Thoracic aorta (tissue), 2 donors: ENCODE measurements at regions not wholly inside any gene's neighbourhood (a gene's known extent, or its start where the extent isn't known, plus 50 kb on each side); places are given as distances from the start of the nearest gene placed in this dataset.
A peak's percentile ranks its signal among the peaks of the same experiment; 100 is the strongest.
"Not testable (repeated sequence)": the region's sequence is repeated elsewhere in the genome, so short reads cannot be mapped to it uniquely, and the experiment has no call there.

Experiments used
- ATAC-seq: fragments of 150-250 bp; one replicate; pipeline ENCODE4 v1.8.0; 2017; ENCODE audit warnings: low read depth; ENCODE audit not compliant: insufficient number of reproducible peaks, low FRiP score
- DNase-seq: peaks from one replicate; pipeline ENCODE4 v3.0.0-alpha.2; 2020; ENCODE audit warnings: low spot score
- H3K27ac ChIP-seq, 2 donors: fragments of 200-600 bp; sonication (generic); 1 replicate in 1 of 2; 2 replicates in 1 of 2; pipeline ENCODE4 v1.5.1; 2016; ENCODE audit warnings: mild to moderate bottlenecking in 2 of 2, moderate library complexity in 2 of 2
- H3K27me3 ChIP-seq: fragments of 200-600 bp; sonication (generic); replicated peaks from 2 replicates; pipeline ENCODE4 v1.6.0; 2016; ENCODE audit warnings: mild to moderate bottlenecking; ENCODE audit not compliant: insufficient read depth
- H3K36me3 ChIP-seq: fragments of 200-600 bp; sonication (generic); one replicate; pipeline ENCODE4 v1.5.1; 2016
- H3K4me1 ChIP-seq, 2 donors: fragments of 200-600 bp; sonication (generic); 1 replicate in 1 of 2; 2 replicates in 1 of 2; pipeline versions ENCODE4 v1.5.1 to v1.6.0; 2016; ENCODE audit warnings: low read depth in 2 of 2, mild to moderate bottlenecking in 1 of 2; ENCODE audit not compliant: control insufficient read depth in 1 of 2
- H3K4me3 ChIP-seq: fragments of 200-600 bp; sonication (generic); 2 replicates; pipeline ENCODE4 v1.5.1; 2016; ENCODE audit warnings: mild to moderate bottlenecking
- H3K9me3 ChIP-seq: fragments of 200-600 bp; sonication (generic); 2 replicates; pipeline ENCODE4 v1.5.1; 2016
- TF ChIP-seq, protein P1 (sequence below): fragments of 200-600 bp; sonication (generic); IDR thresholded peaks from one replicate; pipeline ENCODE4 v1.5.1; 2019; ENCODE audit warnings: antibody characterized with exemption

DNA sequence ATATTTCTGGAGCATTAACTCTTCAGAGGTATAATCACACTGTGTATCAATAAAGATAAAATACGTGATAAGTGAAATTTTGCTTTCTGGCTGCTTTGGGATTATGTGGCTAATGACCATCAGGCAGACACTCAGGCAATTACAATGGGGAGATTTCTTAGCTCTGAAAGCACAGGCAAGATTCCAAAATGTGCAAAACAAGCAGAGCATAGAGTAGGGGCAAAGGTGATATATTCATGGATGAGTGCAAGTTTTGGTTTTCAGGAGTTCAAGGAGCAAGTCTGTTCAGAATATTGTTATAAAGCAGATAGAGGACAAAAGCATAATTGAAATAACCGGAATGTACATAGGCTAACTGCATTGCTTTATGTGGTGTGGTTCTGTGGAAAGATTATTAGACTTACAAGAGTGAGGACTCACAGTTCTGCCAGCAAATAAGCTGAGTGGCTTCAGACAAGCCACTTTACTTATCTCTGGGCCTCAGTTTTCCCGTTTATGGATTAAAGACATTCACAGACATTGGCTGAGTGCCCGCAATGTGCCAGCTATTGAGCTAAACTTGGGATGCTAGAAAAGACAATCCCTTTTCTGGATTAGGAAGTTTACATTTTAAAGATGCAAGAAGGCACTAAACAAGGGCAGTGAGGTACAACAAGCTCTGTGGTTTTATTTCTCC, 945.6 kb upstream of the ARRDC3 start:
- H3K27me3 ChIP-seq: no peaks in the 10 kb centered on the region
- H3K27ac ChIP-seq: no peak overlapping the region
- no peak overlapping the region for H3K4me3 ChIP-seq
- H3K36me3 ChIP-seq: no peaks in the 10 kb centered on the region
- H3K4me1 ChIP-seq: no peaks in the 10 kb centered on the region
- H3K9me3 ChIP-seq: no peaks in the 10 kb centered on the region
- DNase-seq: no peak
- no peak for ATAC-seq
- TF ChIP-seq, protein P1, sequence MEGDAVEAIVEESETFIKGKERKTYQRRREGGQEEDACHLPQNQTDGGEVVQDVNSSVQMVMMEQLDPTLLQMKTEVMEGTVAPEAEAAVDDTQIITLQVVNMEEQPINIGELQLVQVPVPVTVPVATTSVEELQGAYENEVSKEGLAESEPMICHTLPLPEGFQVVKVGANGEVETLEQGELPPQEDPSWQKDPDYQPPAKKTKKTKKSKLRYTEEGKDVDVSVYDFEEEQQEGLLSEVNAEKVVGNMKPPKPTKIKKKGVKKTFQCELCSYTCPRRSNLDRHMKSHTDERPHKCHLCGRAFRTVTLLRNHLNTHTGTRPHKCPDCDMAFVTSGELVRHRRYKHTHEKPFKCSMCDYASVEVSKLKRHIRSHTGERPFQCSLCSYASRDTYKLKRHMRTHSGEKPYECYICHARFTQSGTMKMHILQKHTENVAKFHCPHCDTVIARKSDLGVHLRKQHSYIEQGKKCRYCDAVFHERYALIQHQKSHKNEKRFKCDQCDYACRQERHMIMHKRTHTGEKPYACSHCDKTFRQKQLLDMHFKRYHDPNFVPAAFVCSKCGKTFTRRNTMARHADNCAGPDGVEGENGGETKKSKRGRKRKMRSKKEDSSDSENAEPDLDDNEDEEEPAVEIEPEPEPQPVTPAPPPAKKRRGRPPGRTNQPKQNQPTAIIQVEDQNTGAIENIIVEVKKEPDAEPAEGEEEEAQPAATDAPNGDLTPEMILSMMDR: no peak

DNA sequence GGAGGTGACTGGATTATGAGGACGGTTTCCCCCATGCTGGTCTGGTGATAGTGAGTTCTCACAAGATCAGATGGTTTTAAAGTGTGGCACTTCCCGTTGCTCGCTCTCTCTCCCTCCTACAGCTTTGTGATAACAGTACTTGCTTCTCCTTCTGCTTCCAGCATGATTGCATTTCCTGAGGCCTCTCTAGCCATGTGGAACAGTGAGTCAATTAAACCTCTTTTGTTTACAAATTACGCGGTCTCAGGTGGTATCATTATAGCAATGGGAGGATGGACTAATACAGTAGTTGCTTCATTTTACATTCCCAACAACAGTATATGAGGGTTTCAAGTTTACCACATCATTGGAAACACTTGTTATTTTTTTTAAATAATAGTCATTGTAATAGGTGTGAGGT, 937.3 kb upstream of the ARRDC3 start:
- Histone ChIP-seq H3K36me3 (no peaks in the 10 kb centered on the region), H3K4me3 (no peak overlapping the region), H3K27ac (no peak overlapping the region), H3K27me3 (no peaks in the 10 kb centered on the region), H3K9me3 (no peaks in the 10 kb centered on the region), H3K4me1 (no peaks in the 10 kb centered on the region)
- TF ChIP-seq, protein P1: no peak
- no peak for DNase-seq
- no peak for ATAC-seq

DNA sequence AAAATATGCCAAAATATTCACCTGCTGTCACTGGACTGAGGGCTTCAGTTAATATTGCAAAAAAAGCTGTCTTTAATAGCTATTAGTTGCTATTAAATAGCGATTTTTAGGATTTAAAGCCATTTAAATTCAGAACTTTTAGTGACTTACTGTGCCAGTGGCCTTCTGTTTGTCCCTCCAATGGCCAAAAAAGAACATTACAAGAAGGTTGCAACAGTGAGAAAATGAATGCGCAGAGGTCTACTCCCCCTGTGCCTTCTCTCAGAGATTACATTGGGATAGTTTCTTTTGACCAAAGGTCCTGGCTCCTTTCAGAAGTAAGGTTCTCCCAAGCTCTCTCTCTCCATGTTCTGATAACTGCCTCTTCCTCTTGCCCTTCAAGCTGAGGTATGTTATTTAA, 930.3 kb upstream of the ARRDC3 start:
- Histone ChIP-seq H3K4me1 (no peaks in the 10 kb centered on the region), H3K9me3 (no peaks in the 10 kb centered on the region), H3K36me3 (no peaks in the 10 kb centered on the region), H3K4me3 (no peak overlapping the region), H3K27me3 (no peaks in the 10 kb centered on the region), H3K27ac (no peak overlapping the region)
- DNase-seq (no peak), ATAC-seq (no peak)
- TF ChIP-seq, protein P1: no peak

DNA sequence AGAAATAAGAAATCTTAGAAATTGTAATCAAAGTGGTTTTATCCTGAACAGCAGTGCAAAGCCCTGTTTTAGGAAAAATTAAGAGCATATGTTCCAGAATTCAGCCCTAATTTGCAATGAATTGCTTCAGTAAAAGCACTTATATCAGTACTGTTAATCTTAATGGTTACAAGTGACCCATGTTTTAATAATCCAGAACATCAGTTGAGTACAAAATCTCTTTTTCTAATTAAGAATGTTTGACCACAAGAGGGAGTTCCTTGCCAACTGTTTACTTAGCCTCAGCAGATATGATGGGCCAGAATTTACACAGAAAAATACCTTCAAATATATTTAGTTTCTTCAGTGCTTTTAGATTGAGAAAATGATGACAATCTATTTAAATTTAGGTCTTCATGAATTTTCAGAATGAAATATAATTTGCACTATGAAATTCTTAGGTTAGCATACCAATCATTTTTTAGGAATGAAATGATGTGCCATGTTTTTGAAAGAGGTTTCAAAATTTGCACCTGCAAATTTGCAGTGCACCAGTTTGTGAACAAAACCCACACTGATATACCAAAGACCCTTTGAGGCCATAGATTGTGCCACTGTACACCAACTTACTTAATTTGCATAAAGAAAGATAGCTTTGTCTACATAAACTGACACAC, 926.3 kb upstream of the ARRDC3 start:
- Histone ChIP-seq H3K4me1 (no peaks in the 10 kb centered on the region), H3K27me3 (no peaks in the 10 kb centered on the region), H3K9me3 (no peaks in the 10 kb centered on the region), H3K27ac (no peak overlapping the region), H3K4me3 (no peak overlapping the region), H3K36me3 (no peaks in the 10 kb centered on the region)
- TF ChIP-seq, protein P1: peak; percentile 18
- ATAC-seq: no peak
- DNase-seq: no peak

DNA sequence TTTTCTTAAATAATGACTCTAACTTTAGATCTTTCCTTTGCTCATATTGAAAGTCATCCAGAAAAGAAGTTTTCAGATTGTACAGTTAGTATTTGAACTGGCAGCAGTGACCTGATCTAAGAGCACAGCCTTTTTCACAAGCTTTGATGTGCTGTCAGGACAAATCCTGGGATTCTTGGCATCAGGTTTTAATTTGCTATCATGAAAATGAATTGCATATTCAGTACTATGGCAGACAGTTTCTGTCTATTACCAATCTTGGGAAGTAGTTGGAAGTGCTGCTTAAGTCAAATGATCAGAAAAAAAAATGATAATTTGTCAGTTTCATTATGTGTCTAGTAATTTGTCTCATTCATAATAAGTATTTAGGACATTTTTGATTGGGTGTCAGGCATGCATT, 925.6 kb upstream of the ARRDC3 start:
- Histone ChIP-seq H3K27me3 (no peaks in the 10 kb centered on the region), H3K27ac (no peak overlapping the region), H3K9me3 (no peaks in the 10 kb centered on the region), H3K36me3 (no peaks in the 10 kb centered on the region), H3K4me1 (no peaks in the 10 kb centered on the region), H3K4me3 (no peak overlapping the region)
- TF ChIP-seq, protein P1: no peak
- no peak for ATAC-seq
- no peak for DNase-seq

DNA sequence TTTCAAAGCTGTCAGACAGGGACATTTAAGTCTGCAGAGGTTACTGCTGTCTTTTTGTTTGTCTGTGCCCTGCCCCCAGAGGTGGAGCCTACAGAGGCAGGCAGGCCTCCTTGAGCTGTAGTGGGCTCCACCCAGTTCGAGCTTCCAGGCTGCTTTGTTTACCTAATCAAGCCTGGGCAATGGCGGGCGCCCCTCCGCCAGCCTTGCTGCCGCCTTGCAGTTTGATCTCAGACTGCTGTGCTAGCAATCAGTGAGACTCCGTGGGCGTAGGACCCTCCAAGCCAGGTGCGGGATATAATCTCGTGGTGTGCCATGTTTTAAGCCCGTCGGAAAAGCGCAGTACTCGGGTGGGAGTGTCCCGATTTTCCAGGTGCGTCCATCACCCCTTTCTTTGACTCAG, 919.2 kb upstream of the ARRDC3 start:
- not testable (repeated sequence) for H3K4me1 ChIP-seq, ATAC-seq, H3K9me3 ChIP-seq, DNase-seq, H3K27me3 ChIP-seq, H3K4me3 ChIP-seq, H3K27ac ChIP-seq, H3K36me3 ChIP-seq
